Left renal pelvis (tissue), 4 donors: ENCODE measurements at regions not wholly inside any gene's neighbourhood (a gene's known extent, or its start where the extent isn't known, plus 50 kb on each side); places are given as distances from the start of the nearest gene placed in this dataset.

ENCODE experiments used
- DNase-seq, 4 donors: peaks; one replicate each; pipeline ENCODE4 v3.0.0-alpha.2; 2013; ENCODE audit warnings: low read depth in 4 of 4, low spot score in 3 of 4

DNA sequence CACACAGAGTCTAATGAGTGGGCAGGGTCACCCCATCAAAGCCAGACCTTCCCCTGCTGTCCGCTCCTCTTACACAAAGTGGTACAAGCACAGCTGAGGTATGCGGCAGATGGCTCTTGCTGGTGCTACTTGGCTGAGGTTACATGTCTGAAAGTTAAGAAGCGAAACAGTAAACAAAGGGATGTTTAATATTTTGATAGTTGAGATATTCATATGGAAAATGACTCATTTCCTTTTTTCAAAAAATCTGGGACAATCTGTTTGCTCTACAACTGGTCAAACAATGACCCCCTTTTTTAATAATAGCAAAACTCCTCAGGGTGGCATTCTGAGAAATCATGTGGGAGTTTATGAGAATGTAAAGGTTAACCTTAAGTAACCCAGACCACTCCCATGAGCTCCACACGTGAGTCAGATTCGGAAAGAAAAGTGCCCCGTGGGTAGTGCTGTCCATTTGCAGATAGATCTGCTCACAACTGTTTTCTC lies 245.3 kb downstream of the TBXT start:
- no peak for DNase-seq

DNA sequence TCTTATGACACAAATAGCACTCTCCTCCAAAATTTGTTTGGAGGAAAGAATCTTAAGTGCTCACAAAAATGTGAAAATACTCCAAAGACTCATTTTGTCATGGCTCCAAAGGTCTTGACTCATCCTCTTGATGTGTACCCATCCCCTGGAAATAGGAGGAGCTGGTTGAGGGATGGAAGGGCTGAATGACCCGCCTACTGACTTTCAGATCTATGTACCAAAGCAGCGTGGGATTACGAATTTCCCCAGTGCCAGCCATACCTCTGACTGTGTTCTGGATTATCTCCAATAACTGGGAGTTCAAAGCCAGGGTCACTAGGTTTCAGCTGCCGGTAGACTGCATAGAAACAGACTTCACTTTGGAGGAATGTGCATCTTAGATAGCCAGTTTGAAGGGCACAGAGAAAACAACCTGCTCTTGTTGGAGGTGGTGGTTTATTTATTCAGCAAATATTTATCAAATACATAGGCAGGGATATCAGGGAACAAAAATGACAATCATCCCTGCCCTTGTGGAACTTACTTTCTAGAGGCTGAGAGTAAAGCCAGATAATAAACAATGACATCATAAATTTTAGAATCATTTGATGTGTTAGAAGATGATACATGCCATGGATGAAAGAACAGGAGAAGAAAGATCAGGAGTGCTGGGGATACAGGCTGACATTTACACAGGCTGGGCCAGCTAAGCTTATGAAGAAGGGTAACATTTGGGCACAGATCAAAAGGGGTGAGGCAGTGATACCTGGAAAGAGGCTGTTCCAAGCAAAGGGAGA lies 246.6 kb downstream of the TBXT start:
- DNase-seq = no peak

DNA sequence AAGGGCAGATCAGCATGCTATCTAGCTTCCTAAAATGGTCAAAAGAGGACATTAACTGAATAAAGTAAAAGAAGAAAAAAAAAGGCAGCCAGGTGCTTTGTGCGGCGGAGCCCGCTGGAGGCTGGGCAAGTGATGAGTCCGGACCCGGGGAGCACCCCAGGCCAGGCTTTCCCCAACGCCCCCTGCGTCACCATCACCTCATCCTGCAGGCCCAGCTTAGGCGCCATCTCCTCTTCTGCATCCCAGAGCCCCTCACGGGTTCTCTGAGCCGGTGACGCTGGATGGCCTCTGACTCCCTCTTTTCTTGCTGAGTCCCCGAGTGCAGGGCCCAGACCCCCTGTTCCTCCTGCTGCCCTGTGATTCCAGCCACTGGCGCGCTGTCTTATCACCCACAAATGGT lies 250.1 kb downstream of the TBXT start:
- no peak for DNase-seq

DNA sequence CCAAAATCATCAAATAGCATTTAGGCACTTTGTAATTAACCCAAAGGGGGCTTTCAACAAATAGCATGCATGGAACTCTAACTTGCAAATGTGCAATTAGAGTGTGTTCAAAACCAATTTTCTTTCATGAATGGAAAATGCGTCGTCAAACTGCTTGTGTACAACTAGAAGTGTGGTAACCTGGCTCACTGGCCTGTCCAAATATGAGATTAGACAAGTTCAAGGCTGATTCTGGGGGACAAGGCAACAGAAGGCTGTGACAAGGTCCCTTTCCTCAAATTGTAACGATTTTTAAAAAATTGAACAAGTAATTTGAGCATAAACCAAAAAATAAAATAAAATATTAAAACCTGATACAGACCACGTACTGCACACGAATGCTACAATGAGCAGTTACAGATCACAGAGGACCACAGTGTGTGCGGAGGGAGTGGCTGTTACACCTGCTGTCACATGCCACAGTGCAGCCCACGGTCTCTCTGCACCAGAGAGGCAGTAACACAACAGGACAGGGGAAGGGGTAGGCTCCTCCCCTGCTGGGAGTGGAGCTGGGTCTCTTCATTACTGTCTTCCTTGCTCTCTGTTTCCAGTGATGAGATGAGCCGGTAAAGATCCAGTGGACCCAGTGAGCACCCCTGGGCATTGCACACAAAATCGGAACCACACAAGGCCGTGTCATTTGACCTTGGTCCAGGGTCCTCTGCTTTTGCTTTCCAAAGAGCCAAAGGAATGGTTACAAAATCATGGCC lies 252.2 kb upstream of the PDE10A start:
- DNase-seq = no peak

DNA sequence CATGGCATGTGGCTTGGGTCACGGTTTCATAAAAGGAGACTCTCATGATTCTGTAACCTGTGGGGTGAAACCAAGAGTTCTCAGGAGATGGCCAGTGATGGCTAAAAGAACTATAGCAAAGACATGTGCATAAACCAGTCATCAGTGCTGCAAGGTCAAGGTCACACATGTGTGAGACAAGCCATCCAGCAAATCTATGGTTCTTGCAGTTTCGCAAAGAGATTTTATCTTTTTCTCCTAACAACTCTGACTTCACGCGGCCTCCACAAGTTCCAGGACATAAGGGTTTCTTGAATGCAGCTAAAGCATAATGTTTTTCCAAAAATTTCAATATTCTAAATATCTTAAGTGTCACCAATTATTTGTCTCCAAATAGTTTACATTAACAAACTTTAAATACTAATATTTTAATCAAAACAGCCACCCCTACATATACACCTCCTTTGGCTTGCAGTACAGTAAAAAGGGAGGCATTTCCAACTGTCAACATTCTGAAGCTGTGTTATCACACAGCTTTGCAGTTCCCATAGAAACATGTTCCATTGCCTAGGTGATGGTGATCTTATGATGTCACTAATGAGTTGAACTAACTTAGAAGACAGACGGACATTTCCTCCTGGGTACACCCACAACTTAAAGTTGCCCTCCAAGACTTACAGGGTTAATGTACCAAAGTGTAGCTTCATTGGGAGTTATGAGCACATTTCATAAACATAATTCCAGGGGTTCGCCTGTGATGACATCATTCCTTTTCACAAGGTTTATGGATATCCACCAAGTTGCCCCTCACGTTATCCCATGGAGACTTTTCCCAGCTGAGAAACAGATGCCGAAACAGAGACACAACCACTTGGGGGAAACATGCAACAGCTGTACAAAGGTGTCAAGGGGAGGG lies 250.9 kb upstream of the PDE10A start:
- DNase-seq = no peak

DNA sequence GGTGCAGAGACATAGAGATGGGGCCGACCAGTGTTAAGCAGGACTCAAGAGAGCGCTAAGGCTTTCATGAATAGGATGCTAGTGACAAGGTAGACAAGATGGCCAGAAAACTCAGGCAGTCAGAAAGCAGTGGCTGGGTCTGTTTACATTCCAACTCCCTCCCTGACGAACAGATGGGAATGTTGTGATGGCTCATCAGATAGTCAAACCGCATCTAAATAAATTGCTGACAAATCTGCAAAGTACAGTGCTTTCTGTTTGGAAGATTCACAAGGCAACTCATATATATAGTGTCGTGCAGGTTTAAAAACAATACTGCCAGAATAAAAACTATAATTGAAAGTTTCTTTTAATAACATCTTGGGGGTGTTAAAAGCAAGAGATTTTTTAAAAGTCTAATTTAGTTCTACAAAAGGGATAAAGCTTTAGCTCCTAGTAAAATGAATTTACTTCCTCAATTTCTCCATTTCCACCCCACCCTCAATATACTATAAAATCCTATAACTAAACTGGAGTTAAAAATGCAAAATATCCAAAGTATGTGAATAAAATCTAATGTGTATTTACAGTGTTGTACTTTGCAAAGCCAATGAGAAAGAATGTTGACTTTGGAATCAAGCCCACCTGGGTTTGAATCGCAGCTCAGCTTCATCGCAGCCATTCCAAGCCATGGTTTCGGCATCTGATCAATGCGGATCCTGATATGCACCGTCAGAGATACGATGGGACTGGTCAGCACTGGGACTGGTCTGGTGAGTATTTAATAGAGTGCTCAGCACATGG lies 247.3 kb upstream of the PDE10A start:
- DNase-seq = peak in 2 of 4 donors; percentile 8 to 11

DNA sequence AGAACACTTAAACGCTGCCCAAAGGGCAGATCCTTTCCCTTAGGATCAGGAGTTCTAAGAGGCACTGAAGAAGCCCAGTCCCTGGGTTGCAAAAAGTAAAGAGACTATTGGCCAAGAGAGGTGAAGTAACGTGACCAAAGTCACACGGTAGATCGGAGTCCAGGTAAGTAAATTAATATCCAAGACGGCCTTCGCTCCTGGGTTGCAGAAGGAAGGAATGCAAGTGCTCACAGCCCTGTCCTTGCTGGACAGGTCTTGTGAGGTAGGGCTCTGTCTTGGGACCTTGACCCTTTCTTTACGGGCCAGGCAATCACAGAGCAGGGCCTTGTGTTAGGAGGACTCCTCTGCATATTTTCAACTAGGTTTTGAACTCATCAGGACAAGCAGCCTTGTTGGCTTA lies 243.7 kb upstream of the PDE10A start:
- DNase-seq = no peak

DNA sequence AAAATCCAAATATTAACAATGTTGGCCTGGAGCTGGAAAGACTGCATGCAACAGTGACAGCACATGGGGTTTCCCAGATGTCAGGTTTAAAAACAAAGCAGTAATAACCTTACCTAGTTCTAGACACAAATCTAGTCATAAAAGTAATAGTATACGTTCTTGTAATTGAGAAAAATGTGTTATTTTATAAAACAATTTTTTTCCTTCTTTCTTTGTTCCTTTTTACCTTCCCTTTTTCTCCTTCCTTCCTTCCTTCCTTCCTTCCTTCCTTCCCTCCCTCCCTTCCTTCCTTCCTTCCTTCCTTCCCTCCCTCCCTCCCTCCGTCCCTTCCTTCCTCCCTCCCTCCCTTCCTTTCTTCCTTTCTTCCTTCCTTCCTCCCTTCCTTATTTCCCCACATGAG lies 242.7 kb upstream of the PDE10A start:
- DNase-seq = no peak

DNA sequence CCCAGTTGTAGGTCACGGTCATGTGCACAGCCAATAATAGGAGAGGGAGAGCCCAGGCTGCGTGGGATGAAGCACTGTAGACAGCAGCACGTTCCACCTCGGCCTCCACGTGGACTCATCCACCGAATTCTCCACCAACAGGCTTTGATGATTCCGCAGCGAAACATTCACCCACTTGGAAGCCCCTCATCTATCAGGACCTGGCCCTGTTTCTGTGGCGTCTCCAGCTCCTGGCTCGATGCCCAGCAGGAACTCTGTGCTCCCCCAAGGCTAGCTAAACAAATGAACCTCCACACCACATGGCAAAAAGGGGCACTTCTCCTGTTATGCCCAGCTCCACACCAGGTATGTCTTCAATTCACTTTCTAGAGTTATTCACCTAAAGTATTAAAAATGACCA lies 237.9 kb upstream of the PDE10A start:
- no peak for DNase-seq

DNA sequence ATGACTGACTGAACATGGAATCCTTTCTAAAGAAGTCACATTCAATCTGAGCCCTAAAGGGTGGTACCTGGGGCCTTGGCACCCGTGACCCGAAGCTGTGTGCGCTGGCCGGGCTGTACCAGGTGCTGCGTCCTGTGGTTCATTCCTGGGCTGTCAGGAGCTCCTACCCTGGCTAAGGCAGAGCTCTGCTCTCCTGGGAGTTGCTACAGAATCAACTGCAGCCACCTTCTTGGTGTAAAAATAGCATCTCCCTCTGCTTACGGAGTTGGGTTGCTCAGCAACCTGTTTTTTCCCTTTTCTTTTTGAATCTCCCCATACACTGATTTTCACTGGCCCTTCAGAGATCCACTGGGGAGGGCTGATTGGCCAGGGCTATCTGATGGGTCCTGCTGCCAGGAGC lies 236.6 kb upstream of the PDE10A start:
- no peak for DNase-seq

DNA sequence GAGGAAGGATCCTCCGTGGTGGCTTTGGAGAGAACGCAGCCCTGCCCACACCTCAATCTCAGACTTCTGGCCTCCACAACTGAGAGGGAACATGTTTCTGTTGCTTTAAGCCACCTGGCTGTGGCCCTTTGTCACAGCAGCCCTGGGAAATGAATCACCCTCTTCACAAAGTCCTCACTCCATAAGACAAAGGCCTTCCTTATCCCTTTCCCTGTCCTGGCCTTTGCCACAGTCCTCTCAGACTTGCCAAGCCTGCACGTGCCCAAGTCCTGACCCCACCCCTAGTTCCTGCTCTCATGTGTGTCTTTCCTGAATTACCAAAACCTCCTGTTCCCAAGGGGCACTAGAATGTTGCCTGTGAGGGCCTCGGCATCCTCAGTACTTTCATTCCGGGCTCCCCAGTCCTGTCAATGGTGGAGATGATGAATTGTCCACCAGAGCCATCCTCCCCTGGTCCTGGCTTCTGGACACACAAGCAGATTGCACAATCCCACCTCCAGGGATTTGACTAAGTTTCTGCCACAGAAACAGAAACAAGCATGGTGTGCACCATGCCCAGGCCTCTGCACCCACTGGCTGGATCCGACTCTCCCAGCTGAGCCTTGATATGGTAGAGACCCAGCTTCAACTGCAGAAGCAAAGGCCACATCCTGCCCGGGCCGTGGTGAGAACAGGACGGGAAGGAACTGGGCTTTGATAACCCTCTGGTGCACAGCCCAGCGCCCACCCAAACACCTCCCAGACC lies 232.6 kb upstream of the PDE10A start:
- no peak for DNase-seq

DNA sequence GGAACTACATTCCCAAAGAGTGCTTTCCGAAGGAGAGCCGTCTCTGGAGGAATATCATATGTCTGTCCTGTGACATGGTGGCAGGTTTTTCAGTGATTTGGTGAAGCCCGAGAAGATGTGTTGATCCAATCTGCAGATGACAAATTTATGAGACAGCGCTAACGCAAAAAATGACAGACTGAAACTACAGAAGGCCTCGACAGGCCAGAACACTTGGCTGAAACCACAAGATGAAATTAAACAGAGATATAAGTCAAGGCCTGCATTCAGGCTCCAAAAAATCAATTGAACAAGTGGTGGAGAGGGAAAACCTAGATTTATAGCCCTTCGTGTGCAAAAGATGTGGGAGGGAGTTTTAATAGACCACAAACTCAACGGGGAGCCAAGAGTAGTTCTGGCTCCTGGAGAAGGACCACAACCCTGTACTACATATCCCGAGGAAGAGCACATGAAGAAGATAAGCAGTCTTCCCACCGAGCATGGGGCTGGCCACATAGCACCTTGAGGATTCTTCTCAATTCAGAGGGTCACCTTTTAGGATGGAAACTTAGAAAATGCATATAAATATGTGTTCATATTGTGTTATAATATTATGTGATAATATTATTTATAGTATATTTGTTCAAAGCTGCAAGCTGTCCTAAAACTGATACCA lies 231.3 kb upstream of the PDE10A start:
- no peak for DNase-seq

DNA sequence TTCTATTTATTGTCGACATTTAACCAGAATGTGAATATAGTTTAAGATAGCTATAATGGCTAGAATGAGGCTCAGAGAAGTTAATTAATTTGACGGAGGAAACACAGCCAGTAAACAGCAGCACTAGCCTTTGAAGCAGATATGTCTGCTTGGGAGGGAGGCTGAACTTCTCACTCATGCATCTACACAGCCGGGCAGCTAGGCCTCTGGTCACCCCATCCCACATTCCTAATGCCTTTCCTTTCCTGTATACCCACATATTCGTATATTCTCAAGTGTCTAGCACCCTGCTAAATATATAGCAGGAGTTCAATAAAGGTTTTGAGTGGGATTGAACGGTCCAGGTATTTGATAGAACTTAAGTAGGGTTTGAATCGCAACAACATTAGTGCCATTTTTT lies 230.4 kb upstream of the PDE10A start:
- DNase-seq = no peak

DNA sequence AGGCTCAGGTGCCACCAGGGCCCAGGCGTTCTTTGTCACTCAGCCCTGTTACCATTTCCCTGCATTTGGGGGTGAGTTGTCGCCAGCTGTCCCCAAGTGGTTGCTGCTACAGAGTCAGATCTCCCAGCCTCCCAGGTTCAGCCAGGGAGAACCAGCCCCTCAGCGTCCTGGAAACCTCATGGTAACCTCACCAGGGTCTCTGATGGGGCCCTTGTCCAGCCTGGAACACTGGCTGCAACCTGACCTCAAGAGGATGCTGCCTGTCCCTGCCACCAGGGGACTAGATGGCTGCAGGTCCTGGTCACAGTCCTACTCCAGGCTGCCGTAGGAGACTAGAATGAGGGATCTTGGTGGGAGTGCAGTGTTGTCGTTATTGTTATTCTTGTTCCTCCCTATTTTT lies 228.3 kb upstream of the PDE10A start:
- DNase-seq = no peak

DNA sequence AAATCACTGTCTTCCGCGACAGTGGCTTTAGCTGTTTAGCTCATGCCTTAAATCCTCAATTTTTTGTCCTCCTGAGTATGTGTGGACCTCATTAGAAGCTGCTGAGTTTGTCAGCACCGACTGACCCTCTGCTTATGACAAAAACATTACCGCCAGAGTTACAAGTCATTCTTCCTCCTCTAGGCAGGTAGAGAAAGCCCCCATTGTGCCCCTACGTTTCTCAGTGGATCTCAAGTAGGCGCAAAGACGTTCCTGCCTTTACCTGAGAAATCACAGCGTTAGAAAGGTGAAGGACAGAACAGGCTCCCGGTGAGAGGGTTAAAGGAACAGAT lies 227.3 kb upstream of the PDE10A start:
- no peak for DNase-seq

DNA sequence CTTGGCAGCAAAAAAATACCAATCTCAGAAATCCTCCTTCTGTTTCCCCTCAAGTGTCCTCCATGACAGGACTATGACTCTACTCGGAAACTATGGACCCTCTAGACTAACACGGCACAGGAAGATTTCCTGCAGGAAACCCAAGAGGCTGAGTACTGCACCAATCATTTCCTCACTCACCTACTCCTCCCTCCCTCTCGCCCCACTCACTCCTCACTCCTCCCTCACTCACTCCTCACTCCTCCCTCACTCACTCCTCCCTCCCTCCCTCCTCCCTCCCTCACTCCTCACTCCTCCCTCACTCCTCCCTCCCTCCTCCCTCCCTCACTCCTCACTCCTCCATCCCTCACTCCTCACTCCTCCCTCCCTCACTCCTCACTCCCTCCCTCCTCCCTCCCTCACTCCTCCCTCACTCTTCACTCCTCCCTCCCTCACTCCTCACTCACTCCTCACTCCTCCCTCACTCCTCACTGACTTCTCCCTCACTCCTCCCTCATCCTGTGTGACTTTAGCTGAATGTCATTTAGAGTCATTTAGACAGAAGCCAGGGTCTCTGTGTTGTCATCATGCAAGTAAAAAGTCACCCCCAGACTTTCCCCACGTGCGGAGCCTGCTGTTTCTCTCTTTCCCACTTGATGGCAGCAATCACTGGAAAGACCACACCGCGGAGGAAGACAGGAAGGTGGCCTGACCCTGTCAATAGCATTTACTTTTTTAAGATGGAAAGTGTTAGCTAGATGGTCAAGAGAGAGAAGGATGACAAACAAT lies 226.8 kb upstream of the PDE10A start:
- DNase-seq = peak in 1 of 4 donors; percentile 15

DNA sequence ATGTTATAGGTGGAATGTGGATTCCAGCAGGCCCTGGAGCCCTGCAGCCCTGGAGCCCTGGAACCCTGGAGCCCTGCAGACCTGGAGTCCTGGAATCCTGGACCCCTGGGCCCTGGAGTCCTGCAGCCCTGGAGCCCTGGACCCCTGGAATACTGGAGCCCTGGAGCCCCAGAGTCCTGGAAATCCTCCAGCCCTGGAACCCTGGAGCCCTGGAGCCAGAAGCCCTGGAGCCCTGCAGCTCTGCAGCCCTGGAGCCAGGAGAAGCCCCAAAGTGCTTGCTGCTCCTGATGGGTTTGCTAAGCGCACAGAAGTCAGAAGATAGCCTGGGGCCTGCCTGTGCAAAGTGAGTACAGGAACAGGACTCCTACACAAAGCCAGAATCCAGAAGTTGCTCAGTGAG lies 223.1 kb upstream of the PDE10A start:
- no peak for DNase-seq
